AG10803 (cell line): ENCODE measurements at regions not wholly inside any gene's neighbourhood (a gene's known extent, or its start where the extent isn't known, plus 50 kb on each side); places are given as distances from the start of the nearest gene placed in this dataset.
"Not testable (repeated sequence)": the region's sequence is repeated elsewhere in the genome, so short reads cannot be mapped to it uniquely, and the experiment has no call there.

Experiments
- DNase-seq: peaks from one replicate; pipeline ENCODE4 v3.0.0; 2010; ENCODE audit warnings: low read depth
- H3K4me3 ChIP-seq: 2 replicates; pipeline ENCODE4 v1.5.1; 2011; ENCODE audit warnings: mild to moderate bottlenecking, low read length, control low read depth
- TF ChIP-seq, protein P1 (sequence below): conservative IDR thresholded peaks from 2 replicates; pipeline ENCODE4 v1.5.1; 2011; ENCODE audit warnings: mild to moderate bottlenecking, low read length, control low read depth, inconsistent platforms

DNA sequence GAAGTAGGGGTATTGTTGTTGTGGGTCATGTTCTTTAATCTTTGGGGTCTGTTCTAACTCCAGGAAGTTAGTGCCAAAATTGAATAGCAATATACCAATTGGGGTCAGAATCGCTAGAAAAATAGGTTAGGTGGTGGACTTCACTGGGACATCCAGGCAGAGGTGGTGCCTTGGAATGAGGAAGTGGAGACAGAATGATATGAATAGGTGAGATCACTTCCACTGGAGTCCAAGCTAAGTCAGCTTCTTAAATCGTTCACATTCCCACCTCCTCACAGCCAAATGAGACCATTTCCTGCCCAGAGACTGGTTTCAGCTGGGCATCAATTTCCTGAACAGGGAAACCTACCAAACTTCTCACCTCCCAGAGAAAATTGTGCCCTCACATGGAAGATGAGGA lies 137.8 kb upstream of the RAB4A start:
- TF ChIP-seq, protein P1, sequence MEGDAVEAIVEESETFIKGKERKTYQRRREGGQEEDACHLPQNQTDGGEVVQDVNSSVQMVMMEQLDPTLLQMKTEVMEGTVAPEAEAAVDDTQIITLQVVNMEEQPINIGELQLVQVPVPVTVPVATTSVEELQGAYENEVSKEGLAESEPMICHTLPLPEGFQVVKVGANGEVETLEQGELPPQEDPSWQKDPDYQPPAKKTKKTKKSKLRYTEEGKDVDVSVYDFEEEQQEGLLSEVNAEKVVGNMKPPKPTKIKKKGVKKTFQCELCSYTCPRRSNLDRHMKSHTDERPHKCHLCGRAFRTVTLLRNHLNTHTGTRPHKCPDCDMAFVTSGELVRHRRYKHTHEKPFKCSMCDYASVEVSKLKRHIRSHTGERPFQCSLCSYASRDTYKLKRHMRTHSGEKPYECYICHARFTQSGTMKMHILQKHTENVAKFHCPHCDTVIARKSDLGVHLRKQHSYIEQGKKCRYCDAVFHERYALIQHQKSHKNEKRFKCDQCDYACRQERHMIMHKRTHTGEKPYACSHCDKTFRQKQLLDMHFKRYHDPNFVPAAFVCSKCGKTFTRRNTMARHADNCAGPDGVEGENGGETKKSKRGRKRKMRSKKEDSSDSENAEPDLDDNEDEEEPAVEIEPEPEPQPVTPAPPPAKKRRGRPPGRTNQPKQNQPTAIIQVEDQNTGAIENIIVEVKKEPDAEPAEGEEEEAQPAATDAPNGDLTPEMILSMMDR: no peak
- DNase-seq: no peak

DNA sequence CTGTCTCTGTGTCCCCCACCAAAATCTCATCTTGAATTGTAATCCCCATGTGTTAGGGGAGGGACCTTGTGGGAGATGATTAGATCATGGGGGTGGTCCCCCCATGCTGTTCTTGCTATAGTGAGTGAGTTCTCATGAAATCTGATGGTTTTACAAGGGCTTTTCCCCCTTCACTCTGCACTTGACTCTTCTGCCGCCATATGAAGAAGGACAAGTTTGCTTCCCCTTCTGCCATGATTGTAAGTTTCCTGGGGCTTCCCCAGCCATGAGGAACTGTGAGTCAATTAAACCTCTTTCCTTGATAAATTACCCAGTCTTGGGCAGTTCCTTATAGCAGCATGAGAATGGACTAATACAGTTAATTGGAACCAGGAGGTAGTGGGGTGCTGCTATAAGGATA lies 137.1 kb upstream of the RAB4A start:
- no peak for DNase-seq
- TF ChIP-seq, protein P1: no peak

More for the DNA sequence above, 137.8 kb upstream of the RAB4A start:
- H3K4me3 ChIP-seq: no peak overlapping the region

DNA sequence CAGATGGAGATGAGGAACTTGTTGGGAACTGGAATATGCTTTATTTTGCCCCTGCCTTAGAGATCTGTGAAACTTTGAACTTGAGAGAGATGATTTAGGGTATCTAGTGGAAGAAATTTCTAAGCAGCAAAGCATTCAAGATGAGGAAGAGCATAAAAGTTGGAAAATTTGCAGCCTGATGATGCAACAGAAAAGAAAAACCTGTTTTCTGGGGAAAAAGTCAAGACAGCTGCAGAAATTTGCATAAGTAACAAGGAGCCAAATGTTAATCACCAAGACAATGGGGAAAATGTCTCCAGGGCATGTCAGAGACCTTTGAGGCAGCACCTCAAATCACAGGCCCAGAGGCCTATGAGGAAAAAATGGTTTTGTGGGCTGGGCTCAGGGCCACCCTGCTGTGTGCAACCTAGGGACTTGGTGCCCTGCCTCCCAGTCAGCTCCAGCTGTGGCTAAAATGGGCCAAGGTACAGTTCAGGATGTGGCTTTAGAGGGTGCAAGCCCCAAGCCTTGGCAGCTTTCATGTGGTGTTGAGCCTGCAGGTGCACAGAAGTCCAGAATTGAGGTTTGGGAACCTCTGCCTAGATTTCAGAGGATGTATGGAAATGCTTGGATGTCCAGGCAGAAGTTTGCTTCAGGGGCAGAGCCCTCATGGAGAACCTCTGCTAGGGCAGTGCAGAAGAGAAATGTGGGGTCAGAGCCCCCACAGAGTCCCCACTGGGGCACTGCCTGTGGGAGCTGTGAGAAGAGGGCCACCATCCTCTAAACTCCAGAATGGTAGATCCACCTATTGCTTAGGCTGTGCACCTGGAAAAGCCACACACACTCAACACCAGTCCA lies 136.3 kb upstream of the RAB4A start:
- not testable (repeated sequence) for DNase-seq, H3K4me3 ChIP-seq

More for the DNA sequence above, 137.1 kb upstream of the RAB4A start:
- H3K4me3 ChIP-seq: no peak overlapping the region

DNA sequence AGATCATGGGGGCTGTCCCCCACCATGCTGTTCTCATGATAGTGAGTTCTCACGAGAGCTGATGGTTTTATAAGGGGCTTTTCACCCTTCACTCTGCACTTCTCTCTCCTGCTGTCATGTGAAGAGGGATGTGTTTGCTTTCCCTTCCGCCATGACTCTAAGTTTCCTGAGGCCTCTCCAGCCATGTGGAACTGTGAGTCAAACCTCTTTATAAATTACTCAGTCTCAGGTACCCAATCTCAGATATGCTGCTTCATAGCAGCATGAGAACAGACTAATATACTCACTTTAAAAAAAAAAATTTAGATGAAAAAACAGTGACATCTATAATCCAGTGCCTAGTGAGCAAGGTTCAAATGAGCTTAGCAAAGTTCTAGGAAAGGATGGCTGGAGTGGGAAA lies 135.1 kb upstream of the RAB4A start:
- TF ChIP-seq, protein P1: no peak
- H3K4me3 ChIP-seq: no peak overlapping the region
- no peak for DNase-seq

DNA sequence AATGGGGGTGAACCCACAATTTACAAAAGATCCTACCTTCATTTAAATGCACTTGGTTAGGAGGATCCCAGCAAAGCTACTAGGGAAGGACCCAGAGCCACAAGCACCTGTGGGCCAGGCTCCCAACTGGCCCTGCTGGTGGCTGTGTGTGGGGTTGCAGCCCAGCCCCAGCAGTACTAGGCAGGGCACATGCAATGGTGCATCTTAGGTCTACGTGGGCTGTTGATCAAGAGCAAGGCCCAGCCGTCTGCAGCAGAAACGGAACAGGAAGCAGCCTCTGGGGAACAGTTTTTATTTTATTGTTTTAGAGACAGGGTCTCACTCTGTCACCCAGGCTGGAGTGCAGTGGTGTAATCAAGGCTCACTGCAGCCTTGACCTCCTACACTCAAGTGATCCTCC lies 134.1 kb upstream of the RAB4A start:
- TF ChIP-seq, protein P1: no peak
- DNase-seq: no peak
- no peak overlapping the region for H3K4me3 ChIP-seq

DNA sequence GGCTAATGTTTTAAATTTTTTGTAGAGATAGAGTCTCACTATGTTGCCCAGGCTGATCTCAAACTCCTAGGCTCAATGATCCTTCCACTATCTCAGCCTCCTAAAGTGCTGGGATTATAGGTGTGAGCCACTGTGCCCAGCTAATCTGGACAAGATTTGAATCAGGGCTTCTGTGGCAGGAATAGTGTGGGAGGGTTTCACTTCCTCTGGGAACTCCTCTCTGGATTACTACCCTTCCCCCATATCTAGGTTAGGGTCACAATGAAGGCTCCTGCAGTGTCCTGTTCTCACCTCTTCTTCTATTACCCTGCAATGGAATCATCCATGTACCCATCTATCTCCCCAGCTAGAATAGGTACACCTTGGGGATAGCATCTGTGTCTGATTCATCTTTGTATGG lies 133.6 kb upstream of the RAB4A start:
- no peak overlapping the region for H3K4me3 ChIP-seq
- TF ChIP-seq, protein P1: no peak
- no peak for DNase-seq

DNA sequence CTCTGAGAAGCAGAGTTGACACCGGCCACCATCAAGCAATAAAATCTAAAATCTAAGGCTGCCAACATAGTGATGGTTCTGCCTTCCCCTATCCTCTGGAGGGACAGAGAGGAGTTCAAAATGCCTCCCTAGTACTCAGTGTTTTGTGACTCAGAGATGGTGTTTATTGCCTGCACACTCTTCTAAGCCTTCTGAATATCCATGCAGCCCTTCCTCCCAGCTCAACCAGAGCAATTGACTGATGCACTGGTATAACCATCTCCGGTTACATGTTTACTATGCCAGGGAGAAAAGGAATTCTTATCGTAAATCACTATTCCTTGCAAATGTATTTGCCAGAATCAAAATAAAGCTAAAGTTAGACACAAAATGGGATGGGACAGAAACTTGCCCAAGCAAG lies 132.9 kb upstream of the RAB4A start:
- TF ChIP-seq, protein P1: no peak
- no peak for DNase-seq
- no peak overlapping the region for H3K4me3 ChIP-seq
